ENCODE measurements at regions not wholly inside any gene's neighbourhood (a gene's known extent, or its start where the extent isn't known, plus 50 kb on each side); places are given as distances from the start of the nearest gene placed in this dataset.

GRCh38 chr6:16985513-16986284 is 116.2 kb upstream of the STMND1 start:
- Mint-ChIP-seq H3K9me3 (peaks cover 5 to 15% (median 13%) of the 10 kb centered on the region in 3 donors), H3K27ac (no peak overlapping the region), H3K4me1 (no peaks in the 10 kb centered on the region), H3K4me3 (no peak overlapping the region), H3K36me3 (no peaks in the 10 kb centered on the region), H3K27me3 (peaks cover 34 to 48% of the 10 kb centered on the region in 2 donors)
- ATAC-seq (replicated peaks in 1 of 4) (no peak), DNase-seq (no peak)
- peaks cover 0 to 8% of the 10 kb centered on the region in 2 experiments for H3K27me3 ChIP-seq (replicated peaks in 1 of 2; ENCODE audit: control insufficient read depth in 2 of 2, extremely low read depth in 1 of 2, insufficient read depth in 2 of 2, low read length in 1 of 2)
- no peaks in the 10 kb centered on the region for H3K4me1 ChIP-seq (ENCODE audit: control insufficient read depth in 1 of 2, extremely low read depth in 1 of 2, insufficient read depth in 2 of 2, low read length in 2 of 2)
- 26% methylated on average over 3 of the region's 10 CpGs for WGBS (ENCODE audit: insufficient coverage)
- ChIA-PET CTCF (no interaction called here), POLR2A (no interaction called here)
- H3K27ac ChIP-seq (ENCODE audit: low read length) = no peak overlapping the region
- no peak overlapping the region for H3K4me3 ChIP-seq (ENCODE audit: control insufficient read depth in 1 of 2, extremely low read depth in 1 of 2, low read length in 1 of 2)
- H3K36me3 ChIP-seq (ENCODE audit: control insufficient read depth in 2 of 2, extremely low read depth in 1 of 2, insufficient read depth in 1 of 2, low read length in 1 of 2) = no peaks in the 10 kb centered on the region
- no peaks in the 10 kb centered on the region for H3K9me3 ChIP-seq

- H3K4me3 ChIP-seq (ENCODE audit: control insufficient read depth in 1 of 2, extremely low read depth in 1 of 2, low read length in 1 of 2) = no peak overlapping the region
- Mint-ChIP-seq H3K4me3 (no peak overlapping the region), H3K27ac (no peak overlapping the region), H3K27me3 (peaks cover 46 to 47% of the 10 kb centered on the region in 2 donors), H3K4me1 (no peaks in the 10 kb centered on the region), H3K36me3 (no peaks in the 10 kb centered on the region), H3K9me3 (peaks cover 0 to under 1% (median under 1%) of the 10 kb centered on the region in 3 donors)
- H3K27me3 ChIP-seq (replicated peaks in 1 of 2; ENCODE audit: control insufficient read depth in 2 of 2, extremely low read depth in 1 of 2, insufficient read depth in 2 of 2, low read length in 1 of 2) = peaks cover 0 to 12% of the 10 kb centered on the region in 2 experiments
- POLR2A ChIA-PET = no interaction called here
- DNase-seq (no peak), ATAC-seq (replicated peaks in 1 of 4) (no peak)
- H3K27ac ChIP-seq (ENCODE audit: low read length) = no peak overlapping the region
- CTCF ChIA-PET = no interaction called here
- 60% methylated on average over 1 of the region's 3 CpGs for WGBS (ENCODE audit: insufficient coverage)
- H3K36me3 ChIP-seq (ENCODE audit: control insufficient read depth in 2 of 2, extremely low read depth in 1 of 2, insufficient read depth in 1 of 2, low read length in 1 of 2) = no peaks in the 10 kb centered on the region
- H3K4me1 ChIP-seq (ENCODE audit: control insufficient read depth in 1 of 2, extremely low read depth in 1 of 2, insufficient read depth in 2 of 2, low read length in 2 of 2) = no peaks in the 10 kb centered on the region
- no peaks in the 10 kb centered on the region for H3K9me3 ChIP-seq
Measured at GRCh38 chr6:16982807-16983206, 119.0 kb upstream of the STMND1 start.

- H3K27ac Mint-ChIP-seq = no peak overlapping the region
- CTCF ChIA-PET = no interaction called here
- WGBS (ENCODE audit: insufficient coverage) = 100% methylated on average over 1 of the region's 7 CpGs
Measured at GRCh38 chr6:16979677-16980370, 122.0 kb upstream of the STMND1 start.

DNA sequence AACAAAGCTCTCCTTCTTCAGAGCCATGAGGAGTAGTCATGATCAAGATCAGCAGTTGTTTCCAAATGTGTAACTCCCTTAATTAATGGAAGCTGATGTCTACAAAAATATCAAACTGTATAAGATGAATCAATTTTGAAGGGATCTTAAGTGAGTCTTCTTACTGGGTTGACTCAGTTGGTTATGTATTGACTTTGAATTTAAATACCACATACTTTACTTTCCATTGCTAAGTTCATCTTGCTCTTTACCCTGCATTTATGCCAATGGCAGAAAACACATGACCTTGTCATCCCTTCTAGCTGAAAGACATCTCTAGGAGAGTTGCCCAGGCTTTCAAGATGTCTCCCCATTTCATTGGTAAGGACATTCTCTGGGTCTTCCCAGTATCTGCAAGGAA is 123.2 kb upstream of the STMND1 start:
- H3K27me3 ChIP-seq (replicated peaks in 1 of 2; ENCODE audit: control insufficient read depth in 2 of 2, extremely low read depth in 1 of 2, insufficient read depth in 2 of 2, low read length in 1 of 2) = peaks cover 0 to 13% of the 10 kb centered on the region in 2 experiments
- no peak overlapping the region for H3K27ac ChIP-seq (ENCODE audit: low read length)
- CTCF ChIA-PET = no interaction called here
- no peaks in the 10 kb centered on the region for H3K9me3 ChIP-seq
- no peaks in the 10 kb centered on the region for H3K9me3 Mint-ChIP-seq
- no peaks in the 10 kb centered on the region for H3K4me1 Mint-ChIP-seq
- H3K27me3 Mint-ChIP-seq = peaks cover 39 to 43% of the 10 kb centered on the region in 2 donors
- H3K36me3 Mint-ChIP-seq = no peaks in the 10 kb centered on the region
- POLR2A ChIA-PET = interaction anchor here in 1 of 2 donors (0.5 kb wide), 1 partner anchor 654 kb away, joined by 7 read pairs; no protein-coding TSS in a partner anchor
- H3K4me1 ChIP-seq (ENCODE audit: control insufficient read depth in 1 of 2, extremely low read depth in 1 of 2, insufficient read depth in 2 of 2, low read length in 2 of 2) = no peaks in the 10 kb centered on the region
- no peak overlapping the region for H3K27ac Mint-ChIP-seq
- H3K36me3 ChIP-seq (ENCODE audit: control insufficient read depth in 2 of 2, extremely low read depth in 1 of 2, insufficient read depth in 1 of 2, low read length in 1 of 2) = no peaks in the 10 kb centered on the region
- DNase-seq (no peak), ATAC-seq (replicated peaks in 1 of 4) (no peak)
- no peak overlapping the region for H3K4me3 ChIP-seq (ENCODE audit: control insufficient read depth in 1 of 2, extremely low read depth in 1 of 2, low read length in 1 of 2)
- no peak overlapping the region for H3K4me3 Mint-ChIP-seq

More at GRCh38 chr6:16979677-16980370, 122.0 kb upstream of the STMND1 start:
- ATAC-seq (replicated peaks in 1 of 4) = no peak
- no peak for DNase-seq
- Mint-ChIP-seq H3K36me3 (no peaks in the 10 kb centered on the region), H3K4me3 (no peak overlapping the region), H3K4me1 (no peaks in the 10 kb centered on the region), H3K9me3 (no peaks in the 10 kb centered on the region), H3K27me3 (peaks cover 47 to 49% of the 10 kb centered on the region in 2 donors)
- POLR2A ChIA-PET = no interaction called here
- Histone ChIP-seq H3K4me1 (ENCODE audit: control insufficient read depth in 1 of 2, extremely low read depth in 1 of 2, insufficient read depth in 2 of 2, low read length in 2 of 2) (no peaks in the 10 kb centered on the region), H3K27ac (ENCODE audit: low read length) (no peak overlapping the region), H3K36me3 (ENCODE audit: control insufficient read depth in 2 of 2, extremely low read depth in 1 of 2, insufficient read depth in 1 of 2, low read length in 1 of 2) (no peaks in the 10 kb centered on the region), H3K27me3 (replicated peaks in 1 of 2; ENCODE audit: control insufficient read depth in 2 of 2, extremely low read depth in 1 of 2, insufficient read depth in 2 of 2, low read length in 1 of 2) (peaks cover 0 to 13% of the 10 kb centered on the region in 2 experiments), H3K4me3 (ENCODE audit: control insufficient read depth in 1 of 2, extremely low read depth in 1 of 2, low read length in 1 of 2) (no peak overlapping the region), H3K9me3 (no peaks in the 10 kb centered on the region)

GRCh38 chr6:16976385-16977183 is 125.3 kb upstream of the STMND1 start:
- H3K27me3 ChIP-seq (replicated peaks in 1 of 2; ENCODE audit: control insufficient read depth in 2 of 2, extremely low read depth in 1 of 2, insufficient read depth in 2 of 2, low read length in 1 of 2) = peaks cover 0 to 7% of the 10 kb centered on the region in 2 experiments
- H3K9me3 ChIP-seq = no peaks in the 10 kb centered on the region
- no CpG with 5 or more reads among the region's 7 CpGs for WGBS (ENCODE audit: insufficient coverage)
- H3K27ac ChIP-seq (ENCODE audit: low read length) = no peak overlapping the region
- ChIA-PET POLR2A (interaction anchor here in 1 of 2 donors (0.5 kb wide), 1 partner anchor 741 kb away, joined by 3 read pairs; no protein-coding TSS in a partner anchor), CTCF (no interaction called here)
- no peak overlapping the region for H3K4me3 ChIP-seq (ENCODE audit: control insufficient read depth in 1 of 2, extremely low read depth in 1 of 2, low read length in 1 of 2)
- no peak overlapping the region for H3K27ac Mint-ChIP-seq
- no peaks in the 10 kb centered on the region for H3K4me1 ChIP-seq (ENCODE audit: control insufficient read depth in 1 of 2, extremely low read depth in 1 of 2, insufficient read depth in 2 of 2, low read length in 2 of 2)
- no peak for ATAC-seq (replicated peaks in 1 of 4)
- no peaks in the 10 kb centered on the region for H3K9me3 Mint-ChIP-seq
- H3K27me3 Mint-ChIP-seq = peaks cover 41 to 42% of the 10 kb centered on the region in 2 donors
- no peaks in the 10 kb centered on the region for H3K36me3 Mint-ChIP-seq
- H3K4me3 Mint-ChIP-seq = no peak overlapping the region
- no peak for DNase-seq
- H3K4me1 Mint-ChIP-seq = peaks cover 0 to 4% (median 0%) of the 10 kb centered on the region in 3 donors
- no peaks in the 10 kb centered on the region for H3K36me3 ChIP-seq (ENCODE audit: control insufficient read depth in 2 of 2, extremely low read depth in 1 of 2, insufficient read depth in 1 of 2, low read length in 1 of 2)

- Histone ChIP-seq H3K36me3 (ENCODE audit: control insufficient read depth in 2 of 2, extremely low read depth in 1 of 2, insufficient read depth in 1 of 2, low read length in 1 of 2) (no peaks in the 10 kb centered on the region), H3K4me1 (ENCODE audit: control insufficient read depth in 1 of 2, extremely low read depth in 1 of 2, insufficient read depth in 2 of 2, low read length in 2 of 2) (no peaks in the 10 kb centered on the region), H3K27me3 (replicated peaks in 1 of 2; ENCODE audit: control insufficient read depth in 2 of 2, extremely low read depth in 1 of 2, insufficient read depth in 2 of 2, low read length in 1 of 2) (peaks cover 0 to 7% of the 10 kb centered on the region in 2 experiments), H3K9me3 (no peaks in the 10 kb centered on the region), H3K27ac (ENCODE audit: low read length) (no peak overlapping the region), H3K4me3 (ENCODE audit: control insufficient read depth in 1 of 2, extremely low read depth in 1 of 2, low read length in 1 of 2) (no peak overlapping the region)
- H3K9me3 Mint-ChIP-seq = no peaks in the 10 kb centered on the region
- H3K27me3 Mint-ChIP-seq = peaks cover 34 to 40% of the 10 kb centered on the region in 2 donors
- peaks cover 0 to 4% (median 0%) of the 10 kb centered on the region in 3 donors for H3K4me1 Mint-ChIP-seq
- no peak for DNase-seq
- no peaks in the 10 kb centered on the region for H3K36me3 Mint-ChIP-seq
- ChIA-PET POLR2A (interaction anchor here in 1 of 2 donors (0.7 kb wide), 1 partner anchor 899 kb away, joined by 3 read pairs; no protein-coding TSS in a partner anchor), CTCF (no interaction called here)
- 89% methylated on average over 3 of the region's 6 CpGs for WGBS (ENCODE audit: insufficient coverage)
- ATAC-seq (replicated peaks in 1 of 4) = no peak
- no peak overlapping the region for H3K27ac Mint-ChIP-seq
- no peak overlapping the region for H3K4me3 Mint-ChIP-seq
Measured at GRCh38 chr6:16974704-16975359, 127.0 kb upstream of the STMND1 start.
